PC-3 (cell line): ENCODE measurements at regions not wholly inside any gene's neighbourhood (a gene's known extent, or its start where the extent isn't known, plus 50 kb on each side); places are given as distances from the start of the nearest gene placed in this dataset.

Source experiments
- ATAC-seq: fragments of 200-7000 bp; cut with Tn5 transposase; 2 replicates; pipeline ENCODE4 v1.9.1; 2020; ENCODE audit warnings: mild to moderate bottlenecking, moderate library complexity
- BruUV-seq: library from RNA; stranded (reverse); fragments of 400-500 nt; replicated peaks from 2 replicates; lab custom pipeline; 2021; lab: Mats Ljungman, UMichigan
- CTCF ChIA-PET: fragments of 300-600 bp; sonication (Branson Sonifier 250); formaldehyde crosslinking; loops from one replicate; lab custom pipeline; 2022; ENCODE audit warnings: antibody characterized with exemption; lab: Charles Lee
- POLR2A ChIA-PET: fragments of 300-600 bp; sonication (Branson Sonifier 250); formaldehyde crosslinking; loops from one replicate; lab custom pipeline; 2022; ENCODE audit warnings: antibody characterized with exemption; ENCODE audit not compliant: unreplicated experiment; lab: Charles Lee
- DNase-seq: peaks from one replicate; pipeline ENCODE4 v3.0.0-alpha.2; 2015
- H2AFZ ChIP-seq: fragments of 300-600 bp; sonication (generic); 2 replicates; pipeline ENCODE4 v1.6.0; 2016; ENCODE audit warnings: antibody characterized with exemption, low read length
- H3F3A ChIP-seq: fragments of 300-600 bp; sonication (generic); one replicate; pipeline ENCODE4 v1.6.0; 2017; ENCODE audit warnings: antibody characterized with exemption, low read length, control low read depth, mild to moderate bottlenecking; ENCODE audit not compliant: unreplicated experiment
- H3K27ac ChIP-seq: fragments of 300-600 bp; sonication (generic); 2 replicates; pipeline ENCODE4 v1.5.1; 2016; ENCODE audit warnings: mild to moderate bottlenecking, low read length
- H3K27me3 ChIP-seq: fragments of 300-600 bp; sonication (generic); 2 replicates; pipeline ENCODE4 v1.6.1; 2016; ENCODE audit warnings: low read length, mixed read lengths
- H3K36me3 ChIP-seq: fragments of 300-600 bp; sonication (generic); 2 replicates; pipeline ENCODE4 v1.6.1; 2016; ENCODE audit warnings: low read depth, mixed run types, low read length, mixed read lengths
- H3K4me1 ChIP-seq: fragments of 300-600 bp; sonication (generic); 2 replicates; pipeline ENCODE4 v1.5.1; 2016; ENCODE audit warnings: low read length; ENCODE audit not compliant: insufficient read depth
- H3K4me2 ChIP-seq: fragments of 300-600 bp; sonication (generic); 2 replicates; pipeline ENCODE4 v1.6.0; 2016; ENCODE audit warnings: low read length
- H3K4me3 ChIP-seq: fragments of 300-600 bp; sonication (generic); 2 replicates; pipeline ENCODE4 v1.5.1; 2016; ENCODE audit warnings: mild to moderate bottlenecking, low read length, mixed read lengths
- H3K79me2 ChIP-seq: fragments of 300-600 bp; sonication (generic); 2 replicates; pipeline ENCODE4 v1.6.1; 2017; ENCODE audit warnings: low read length, mixed read lengths
- H3K9ac ChIP-seq: fragments of 300-600 bp; sonication (generic); 2 replicates; pipeline ENCODE4 v1.6.0; 2016; ENCODE audit warnings: mild to moderate bottlenecking, low read length
- H3K9me2 ChIP-seq: fragments of 300-600 bp; sonication (generic); replicated peaks from 2 replicates; pipeline ENCODE4 v1.6.1; 2016; ENCODE audit warnings: mixed run types, low read length, mixed read lengths
- H3K9me3 ChIP-seq: fragments of 300-600 bp; sonication (generic); 2 replicates; pipeline ENCODE4 v1.6.1; 2016; ENCODE audit warnings: low read length, mixed read lengths
- H4K20me1 ChIP-seq: fragments of 300-600 bp; sonication (generic); 2 replicates; pipeline ENCODE4 v1.6.1; 2016; ENCODE audit warnings: low read length, mixed read lengths
- EZH2 ChIP-seq: fragments of 300-600 bp; sonication (generic); IDR thresholded peaks from one replicate; pipeline ENCODE4 v1.6.1; 2017; ENCODE audit warnings: antibody characterized with exemption, mild to moderate bottlenecking, low read length; ENCODE audit not compliant: unreplicated experiment
- EZH2phosphoT487 ChIP-seq: fragments of 300-600 bp; sonication (generic); IDR thresholded peaks from 2 replicates; pipeline ENCODE4 v1.6.1; 2018; ENCODE audit warnings: mild to moderate bottlenecking, antibody characterized with exemption, low read length, borderline replicate concordance
- intact Hi-C: fragments of 100-400 bp; cut with micrococcal nuclease; formaldehyde crosslinking; loops from 2 replicates; pipeline ENCODE4 v1.9.0; 2023
- TF ChIP-seq, protein P1 (sequence below): fragments of 300-600 bp; sonication (generic); conservative IDR thresholded peaks from 2 replicates; pipeline ENCODE4 v1.5.1; 2017; ENCODE audit warnings: antibody characterized with exemption, low read depth, mild to moderate bottlenecking, low read length

DNA sequence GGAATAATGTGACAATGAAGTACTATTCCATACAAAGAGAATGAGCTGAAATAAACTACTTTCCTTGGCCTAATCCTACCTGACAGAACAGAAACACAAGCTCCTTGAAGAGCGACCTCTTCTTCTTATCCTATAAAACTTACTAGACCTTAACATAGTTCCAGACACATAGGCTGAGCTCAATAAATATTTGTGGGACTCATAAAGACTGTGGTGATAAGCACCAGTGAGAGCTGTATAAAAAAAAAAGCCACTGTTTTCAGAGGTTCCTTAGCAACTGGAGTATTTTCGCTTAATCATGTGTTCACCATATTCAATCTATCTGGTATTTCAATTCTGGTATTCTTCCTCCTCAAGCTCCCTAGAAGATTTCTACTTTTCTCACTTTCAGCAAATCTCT, 1129.6 kb downstream of the STPG2 start:
- Histone ChIP-seq H3K36me3 (no peaks in the 10 kb centered on the region), H3K4me1 (no peaks in the 10 kb centered on the region), H3K27ac (no peak overlapping the region), H3F3A (no peaks in the 10 kb centered on the region), H3K9me3 (no peaks in the 10 kb centered on the region), H3K9ac (no peak overlapping the region), H3K27me3 (no peaks in the 10 kb centered on the region), H3K4me2 (no peak overlapping the region), H3K9me2 (no peaks in the 10 kb centered on the region), H2AFZ (no peak overlapping the region), H3K4me3 (no peak overlapping the region), H3K79me2 (no peaks in the 10 kb centered on the region), H4K20me1 (no peaks in the 10 kb centered on the region)
- intact Hi-C loops: no loop called here
- no peak for DNase-seq
- TF ChIP-seq EZH2 (no peak), EZH2phosphoT487 (no peak)
- TF ChIP-seq, protein P1, sequence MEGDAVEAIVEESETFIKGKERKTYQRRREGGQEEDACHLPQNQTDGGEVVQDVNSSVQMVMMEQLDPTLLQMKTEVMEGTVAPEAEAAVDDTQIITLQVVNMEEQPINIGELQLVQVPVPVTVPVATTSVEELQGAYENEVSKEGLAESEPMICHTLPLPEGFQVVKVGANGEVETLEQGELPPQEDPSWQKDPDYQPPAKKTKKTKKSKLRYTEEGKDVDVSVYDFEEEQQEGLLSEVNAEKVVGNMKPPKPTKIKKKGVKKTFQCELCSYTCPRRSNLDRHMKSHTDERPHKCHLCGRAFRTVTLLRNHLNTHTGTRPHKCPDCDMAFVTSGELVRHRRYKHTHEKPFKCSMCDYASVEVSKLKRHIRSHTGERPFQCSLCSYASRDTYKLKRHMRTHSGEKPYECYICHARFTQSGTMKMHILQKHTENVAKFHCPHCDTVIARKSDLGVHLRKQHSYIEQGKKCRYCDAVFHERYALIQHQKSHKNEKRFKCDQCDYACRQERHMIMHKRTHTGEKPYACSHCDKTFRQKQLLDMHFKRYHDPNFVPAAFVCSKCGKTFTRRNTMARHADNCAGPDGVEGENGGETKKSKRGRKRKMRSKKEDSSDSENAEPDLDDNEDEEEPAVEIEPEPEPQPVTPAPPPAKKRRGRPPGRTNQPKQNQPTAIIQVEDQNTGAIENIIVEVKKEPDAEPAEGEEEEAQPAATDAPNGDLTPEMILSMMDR: no peak
- ChIA-PET CTCF (no interaction called here), POLR2A (no interaction called here)
- no TSS peak for BruUV-seq
- no peak for ATAC-seq

GRCh38 chr4:97015301-97015700, 1128.0 kb downstream of the STPG2 start:
- DNase-seq (no peak), ATAC-seq (no peak)
- Histone ChIP-seq H3K27me3 (no peaks in the 10 kb centered on the region), H3F3A (no peaks in the 10 kb centered on the region), H3K4me2 (no peak overlapping the region), H3K9ac (no peak overlapping the region), H3K4me3 (no peak overlapping the region), H3K27ac (no peak overlapping the region), H3K36me3 (no peaks in the 10 kb centered on the region), H3K79me2 (no peaks in the 10 kb centered on the region), H4K20me1 (no peaks in the 10 kb centered on the region), H3K4me1 (no peaks in the 10 kb centered on the region), H3K9me2 (no peaks in the 10 kb centered on the region), H3K9me3 (no peaks in the 10 kb centered on the region), H2AFZ (no peak overlapping the region)
- intact Hi-C loops: no loop called here
- no TSS peak for BruUV-seq
- TF ChIP-seq EZH2 (no peak), EZH2phosphoT487 (no peak)
- TF ChIP-seq, protein P1: no peak
- POLR2A ChIA-PET: no interaction called here
- CTCF ChIA-PET: no interaction called here

DNA sequence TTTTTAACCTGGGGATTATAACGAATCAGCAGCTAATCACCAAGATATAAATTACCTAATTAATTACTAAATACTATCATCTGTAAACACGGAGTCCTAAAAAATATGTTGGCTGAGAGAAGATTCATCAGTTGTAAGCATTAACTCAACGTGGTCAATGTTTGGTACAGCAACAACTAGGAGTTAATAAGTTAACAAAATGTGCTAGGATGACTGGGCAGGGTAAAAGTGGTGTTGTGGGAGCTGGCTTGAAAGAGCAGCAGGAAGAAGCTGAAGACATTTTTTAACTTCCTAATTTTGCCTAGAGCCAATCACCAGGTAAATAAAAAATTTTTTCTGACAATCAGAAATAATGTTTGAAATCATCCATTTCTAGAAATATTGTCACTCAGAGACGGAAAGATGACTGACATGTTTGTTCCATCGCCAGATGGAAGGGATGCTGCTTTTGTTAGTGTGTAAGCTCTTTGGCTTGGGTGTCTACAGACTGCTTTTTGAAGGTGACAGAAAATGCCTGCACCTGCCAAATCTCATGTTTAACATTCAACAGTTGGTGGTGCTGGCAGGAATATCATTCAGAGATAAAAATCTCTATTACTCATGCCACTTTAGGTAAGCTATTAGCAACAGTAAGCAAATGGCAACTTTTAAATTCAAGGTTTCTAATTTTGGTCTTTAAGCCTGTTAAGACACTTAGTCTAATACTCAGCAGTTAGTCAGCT, 1126.9 kb downstream of the STPG2 start:
- peak; percentile 40; the same call in 1 of the 2 replicates for ATAC-seq

More for the DNA sequence above, 1126.9 kb downstream of the STPG2 start:
- no peak overlapping the region for H3K27ac ChIP-seq
- H3F3A ChIP-seq: no peaks in the 10 kb centered on the region
- ChIA-PET POLR2A (no interaction called here), CTCF (interaction anchor here (0.8 kb wide), 1 partner anchor 137 kb away, joined by 8 read pairs; no protein-coding TSS in a partner anchor)
- no peaks in the 10 kb centered on the region for H3K9me2 ChIP-seq
- intact Hi-C loops: no loop called here
- no peaks in the 10 kb centered on the region for H4K20me1 ChIP-seq
- H3K4me3 ChIP-seq: no peak overlapping the region
- BruUV-seq: no TSS peak
- no peak overlapping the region for H3K4me2 ChIP-seq
- no peak overlapping the region for H2AFZ ChIP-seq
- H3K79me2 ChIP-seq: no peaks in the 10 kb centered on the region
- H3K9me3 ChIP-seq: no peaks in the 10 kb centered on the region
- DNase-seq: peak; percentile 7
- TF ChIP-seq, protein P1: no peak
- TF ChIP-seq EZH2phosphoT487 (no peak), EZH2 (no peak)
- H3K9ac ChIP-seq: no peak overlapping the region
- H3K36me3 ChIP-seq: no peaks in the 10 kb centered on the region
- no peaks in the 10 kb centered on the region for H3K27me3 ChIP-seq
- H3K4me1 ChIP-seq: no peaks in the 10 kb centered on the region
